ENCODE measurements at regions not wholly inside any gene's neighbourhood (a gene's known extent, or its start where the extent isn't known, plus 50 kb on each side); places are given as distances from the start of the nearest gene placed in this dataset.

DNA sequence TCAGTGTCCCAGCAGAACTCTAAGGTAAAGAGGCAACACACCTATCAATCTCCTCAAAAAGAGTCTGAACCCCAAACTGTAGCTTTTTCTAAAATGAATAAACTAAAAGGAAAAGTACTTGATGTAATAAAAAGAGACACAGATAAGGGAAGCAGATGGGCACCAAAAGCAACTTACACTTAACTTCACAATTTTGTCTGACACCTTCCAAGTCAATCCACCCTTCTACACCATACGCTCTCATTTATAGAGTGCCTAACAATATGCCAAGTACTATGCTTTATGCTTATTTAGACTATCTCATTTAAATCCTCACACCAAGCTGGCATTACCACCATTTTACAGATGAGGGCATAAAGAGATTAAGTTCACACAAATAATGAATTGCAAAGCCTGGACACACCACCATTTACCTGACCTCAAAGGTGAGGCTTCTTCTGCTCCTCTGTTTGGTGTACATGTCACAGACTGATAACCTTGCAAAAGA lies 90.6 kb upstream of the DST start:
- TF ChIP-seq, protein P1, sequence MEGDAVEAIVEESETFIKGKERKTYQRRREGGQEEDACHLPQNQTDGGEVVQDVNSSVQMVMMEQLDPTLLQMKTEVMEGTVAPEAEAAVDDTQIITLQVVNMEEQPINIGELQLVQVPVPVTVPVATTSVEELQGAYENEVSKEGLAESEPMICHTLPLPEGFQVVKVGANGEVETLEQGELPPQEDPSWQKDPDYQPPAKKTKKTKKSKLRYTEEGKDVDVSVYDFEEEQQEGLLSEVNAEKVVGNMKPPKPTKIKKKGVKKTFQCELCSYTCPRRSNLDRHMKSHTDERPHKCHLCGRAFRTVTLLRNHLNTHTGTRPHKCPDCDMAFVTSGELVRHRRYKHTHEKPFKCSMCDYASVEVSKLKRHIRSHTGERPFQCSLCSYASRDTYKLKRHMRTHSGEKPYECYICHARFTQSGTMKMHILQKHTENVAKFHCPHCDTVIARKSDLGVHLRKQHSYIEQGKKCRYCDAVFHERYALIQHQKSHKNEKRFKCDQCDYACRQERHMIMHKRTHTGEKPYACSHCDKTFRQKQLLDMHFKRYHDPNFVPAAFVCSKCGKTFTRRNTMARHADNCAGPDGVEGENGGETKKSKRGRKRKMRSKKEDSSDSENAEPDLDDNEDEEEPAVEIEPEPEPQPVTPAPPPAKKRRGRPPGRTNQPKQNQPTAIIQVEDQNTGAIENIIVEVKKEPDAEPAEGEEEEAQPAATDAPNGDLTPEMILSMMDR (conservative IDR thresholded peaks at IDR 0.05; ENCODE audit: low read length) = no peak
- no peak for TF ChIP-seq EZH2phosphoT487 (IDR thresholded peaks at IDR 0.05; ENCODE audit: borderline replicate concordance, low read depth, low read length)

Data from OCI-LY7 (cell line).